ENCODE measurements at regions not wholly inside any gene's neighbourhood (a gene's known extent, or its start where the extent isn't known, plus 50 kb on each side); places are given as distances from the start of the nearest gene placed in this dataset.

- ATAC-seq, result no peak
- TF ChIP-seq CTCF (conservative IDR thresholded peaks at IDR 0.05; ENCODE audit: low read depth, low read length) (no peak), EZH2 (IDR thresholded peaks at IDR 0.05; ENCODE audit: low read length, unreplicated experiment) (no peak), EZH2phosphoT487 (IDR thresholded peaks at IDR 0.05; ENCODE audit: borderline replicate concordance, low read length) (no peak)
- H3K9me3 ChIP-seq (ENCODE audit: low read length), result no peaks in the 10 kb centered on the region
- H3K27me3 ChIP-seq (ENCODE audit: low read length), result no peaks in the 10 kb centered on the region
- CTCF ChIA-PET, result no interaction called here
- H3K9me2 ChIP-seq (replicated peaks; ENCODE audit: low read length), result no peaks in the 10 kb centered on the region
- no peaks in the 10 kb centered on the region for H3K79me2 ChIP-seq (ENCODE audit: low read length)
- no peak overlapping the region for H3K4me3 ChIP-seq (ENCODE audit: low read length)
- H3K27ac ChIP-seq (ENCODE audit: low read length), result no peak overlapping the region
- no peaks in the 10 kb centered on the region for H3K4me1 ChIP-seq (ENCODE audit: insufficient read depth, low read length)
- intact Hi-C loops (cut with micrococcal nuclease), result no loop called here
- DNase-seq, result no peak
- no peak overlapping the region for H3K4me2 ChIP-seq (ENCODE audit: low read length)
- no TSS peak for BruUV-seq (replicated peaks)
- no peaks in the 10 kb centered on the region for H3F3A ChIP-seq (ENCODE audit: low read length, unreplicated experiment)
- no peak overlapping the region for H2AFZ ChIP-seq (ENCODE audit: low read length)
- POLR2A ChIA-PET (ENCODE audit: unreplicated experiment), result no interaction called here
- H3K36me3 ChIP-seq (ENCODE audit: low read depth, low read length), result no peaks in the 10 kb centered on the region
- H3K9ac ChIP-seq (ENCODE audit: low read length), result no peak overlapping the region
- no peaks in the 10 kb centered on the region for H4K20me1 ChIP-seq (ENCODE audit: low read length)
These were observed 279.9 kb upstream of the CELF4 start for GRCh38 chr18:37845498-37845897.

GRCh38 chr18:37844209-37844970 is 278.8 kb upstream of the CELF4 start:
- intact Hi-C loops (cut with micrococcal nuclease), result no loop called here
- H4K20me1 ChIP-seq (ENCODE audit: low read length), result no peaks in the 10 kb centered on the region
- no peaks in the 10 kb centered on the region for H3K4me1 ChIP-seq (ENCODE audit: insufficient read depth, low read length)
- H3K9ac ChIP-seq (ENCODE audit: low read length), result no peak overlapping the region
- no TSS peak for BruUV-seq (replicated peaks)
- no peak for DNase-seq
- ChIA-PET CTCF (no interaction called here), POLR2A (ENCODE audit: unreplicated experiment) (no interaction called here)
- no peak overlapping the region for H2AFZ ChIP-seq (ENCODE audit: low read length)
- no peaks in the 10 kb centered on the region for H3K9me3 ChIP-seq (ENCODE audit: low read length)
- H3K36me3 ChIP-seq (ENCODE audit: low read depth, low read length), result no peaks in the 10 kb centered on the region
- no peak overlapping the region for H3K27ac ChIP-seq (ENCODE audit: low read length)
- no peaks in the 10 kb centered on the region for H3K79me2 ChIP-seq (ENCODE audit: low read length)
- no peak overlapping the region for H3K4me3 ChIP-seq (ENCODE audit: low read length)
- TF ChIP-seq EZH2phosphoT487 (IDR thresholded peaks at IDR 0.05; ENCODE audit: borderline replicate concordance, low read length) (no peak), CTCF (conservative IDR thresholded peaks at IDR 0.05; ENCODE audit: low read depth, low read length) (no peak), EZH2 (IDR thresholded peaks at IDR 0.05; ENCODE audit: low read length, unreplicated experiment) (no peak)
- no peaks in the 10 kb centered on the region for H3K9me2 ChIP-seq (replicated peaks; ENCODE audit: low read length)
- H3K4me2 ChIP-seq (ENCODE audit: low read length), result no peak overlapping the region
- ATAC-seq, result no peak
- H3K27me3 ChIP-seq (ENCODE audit: low read length), result no peaks in the 10 kb centered on the region
- H3F3A ChIP-seq (ENCODE audit: low read length, unreplicated experiment), result no peaks in the 10 kb centered on the region

GRCh38 chr18:37838083-37838482 is 272.5 kb upstream of the CELF4 start:
- ATAC-seq (no peak), DNase-seq (no peak)
- H3F3A ChIP-seq (ENCODE audit: low read length, unreplicated experiment), result no peaks in the 10 kb centered on the region
- intact Hi-C loops (cut with micrococcal nuclease), result no loop called here
- H3K36me3 ChIP-seq (ENCODE audit: low read depth, low read length), result no peaks in the 10 kb centered on the region
- TF ChIP-seq EZH2phosphoT487 (IDR thresholded peaks at IDR 0.05; ENCODE audit: borderline replicate concordance, low read length) (no peak), CTCF (conservative IDR thresholded peaks at IDR 0.05; ENCODE audit: low read depth, low read length) (no peak), EZH2 (IDR thresholded peaks at IDR 0.05; ENCODE audit: low read length, unreplicated experiment) (no peak)
- no peaks in the 10 kb centered on the region for H3K9me3 ChIP-seq (ENCODE audit: low read length)
- no peak overlapping the region for H3K4me3 ChIP-seq (ENCODE audit: low read length)
- H3K4me2 ChIP-seq (ENCODE audit: low read length), result no peak overlapping the region
- no peaks in the 10 kb centered on the region for H4K20me1 ChIP-seq (ENCODE audit: low read length)
- no peak overlapping the region for H3K9ac ChIP-seq (ENCODE audit: low read length)
- no peak overlapping the region for H3K27ac ChIP-seq (ENCODE audit: low read length)
- no peaks in the 10 kb centered on the region for H3K27me3 ChIP-seq (ENCODE audit: low read length)
- POLR2A ChIA-PET (ENCODE audit: unreplicated experiment), result no interaction called here
- CTCF ChIA-PET, result no interaction called here
- no peak overlapping the region for H2AFZ ChIP-seq (ENCODE audit: low read length)
- BruUV-seq (replicated peaks), result no TSS peak
- H3K4me1 ChIP-seq (ENCODE audit: insufficient read depth, low read length), result no peaks in the 10 kb centered on the region
- H3K9me2 ChIP-seq (replicated peaks; ENCODE audit: low read length), result no peaks in the 10 kb centered on the region
- H3K79me2 ChIP-seq (ENCODE audit: low read length), result no peaks in the 10 kb centered on the region
